K562 (cell line): ENCODE measurements at regions not wholly inside any gene's neighbourhood (a gene's known extent, or its start where the extent isn't known, plus 50 kb on each side); places are given as distances from the start of the nearest gene placed in this dataset.

Experiments used
- ATAC-seq: fragments of 200-7000 bp; cut with Tn5 transposase; 3 replicates; pipeline ENCODE4 v1.9.1; 2020; ENCODE audit warnings: moderate library complexity
- BruUV-seq: library from RNA; stranded (reverse); fragments of 400-500 nt; replicated peaks from 2 replicates; lab custom pipeline; 2021; lab: Mats Ljungman, UMichigan
- CTCF ChIA-PET: fragments of 300-600 bp; formaldehyde crosslinking; extraction: SDS; loops from one replicate; lab custom pipeline; 2021; ENCODE audit warnings: low intra/inter-chr PET ratio; lab: Yijun Ruan, JAX
- POLR2A ChIA-PET: fragments of 300-600, 350-650 bp; sonication (Branson Sonifier 250); formaldehyde crosslinking; extraction: SDS; loops from one replicate; lab custom pipeline; 2021; ENCODE audit warnings: antibody characterized with exemption, inconsistent platforms; lab: Yijun Ruan, JAX
- DNase-seq, 4 experiments: peaks; one replicate each; pipeline versions ENCODE4 v3.0.0 to v3.0.0-alpha.2; 2011 to 2018; ENCODE audit warnings: low spot score in 3 of 4, mixed read lengths in 3 of 4; ENCODE audit errors: extremely low read depth in 1 of 4
- FAIRE-seq: peaks from 2 replicates; lab custom pipeline; 2011; peaks lifted over from hg19 to GRCh38; lab: Jason Lieb, UNC
- H2AFZ ChIP-seq: 2 replicates; pipeline ENCODE4 v1.6.0; 2011; ENCODE audit warnings: low read depth, low read length, control low read depth, inconsistent platforms
- H3K27ac ChIP-seq: fragments of 200-600 bp; 3 replicates; pipeline ENCODE4 v1.8.0; 2011; ENCODE audit warnings: low read depth, mild to moderate bottlenecking, control low read depth, inconsistent platforms, low read length, moderate library complexity, mixed read lengths; ENCODE audit errors: extremely low read depth
- H3K27me3 ChIP-seq, 2 experiments: fragments of 300-600 bp in 1 of 2; 2 replicates in 1 of 2; 3 replicates in 1 of 2; pipeline versions ENCODE4 v1.6.0 to v1.8.0; 2011; ENCODE audit warnings: inconsistent platforms in 2 of 2, low read length in 2 of 2, mild to moderate bottlenecking in 1 of 2, mixed read lengths in 1 of 2, moderate library complexity in 1 of 2; ENCODE audit not compliant: control insufficient read depth in 2 of 2, insufficient read depth in 2 of 2
- H3K36me3 ChIP-seq: fragments of 300-600 bp; 3 replicates; pipeline ENCODE4 v1.8.0; 2011; ENCODE audit warnings: mild to moderate bottlenecking, low read length, inconsistent platforms; ENCODE audit not compliant: control insufficient read depth, insufficient read depth
- H3K4me1 ChIP-seq, 2 experiments: fragments of 200-600 bp in 1 of 2; replicated peaks in 1 of 2; 2 replicates in 1 of 2; 3 replicates in 1 of 2; pipeline versions ENCODE4 v1.5.1 to v1.8.0; 2011; ENCODE audit warnings: inconsistent platforms in 2 of 2, low read length in 2 of 2, mild to moderate bottlenecking in 1 of 2, mixed read lengths in 1 of 2, moderate library complexity in 1 of 2; ENCODE audit not compliant: control insufficient read depth in 2 of 2, insufficient read depth in 2 of 2
- H3K4me2 ChIP-seq: 2 replicates; pipeline ENCODE4 v1.6.1; 2011; ENCODE audit warnings: low read length, control low read depth, inconsistent platforms, mixed read lengths; ENCODE audit not compliant: insufficient read depth
- H3K4me3 ChIP-seq: fragments of 200-600 bp; sonication (generic), shearing (Covaris generic); 2 replicates; pipeline ENCODE4 v1.5.1; 2016; ENCODE audit warnings: control low read depth, inconsistent platforms
- H3K79me2 ChIP-seq: fragments of 200-600 bp; 3 replicates; pipeline ENCODE4 v1.8.0; 2011; ENCODE audit warnings: low read length, inconsistent platforms; ENCODE audit not compliant: control insufficient read depth, insufficient read depth
- H3K9ac ChIP-seq, 2 experiments: 2 replicates each; pipeline versions ENCODE4 v1.6.0 to v1.6.1; 2011; ENCODE audit warnings: low read depth in 2 of 2, low read length in 2 of 2, control low read depth in 1 of 2, inconsistent platforms in 1 of 2, mild to moderate bottlenecking in 1 of 2, mixed read lengths in 1 of 2; ENCODE audit not compliant: insufficient read depth in 1 of 2
- H3K9me1 ChIP-seq: one replicate; pipeline ENCODE4 v1.6.0; 2011; ENCODE audit warnings: inconsistent platforms, mild to moderate bottlenecking, low read length, moderate library complexity; ENCODE audit not compliant: control insufficient read depth, insufficient read depth
- H3K9me3 ChIP-seq: replicated peaks from 2 replicates; pipeline ENCODE4 v1.5.1; 2011; ENCODE audit warnings: low read depth, low read length, inconsistent platforms; ENCODE audit not compliant: control insufficient read depth, insufficient read depth
- H4K20me1 ChIP-seq: replicated peaks from 2 replicates; pipeline ENCODE4 v1.6.1; 2011; ENCODE audit warnings: low read length, inconsistent platforms, mixed read lengths; ENCODE audit not compliant: control insufficient read depth, insufficient read depth
- CSDE1 ChIP-seq, 2 experiments: fragments of 450-650 bp; IDR thresholded peaks; 2 replicates each; pipeline ENCODE4 v1.6.1; 2016; ENCODE audit warnings: mild to moderate bottlenecking in 1 of 2
- CTCFL ChIP-seq: IDR thresholded peaks from 2 replicates; pipeline ENCODE4 v1.6.1; 2011; ENCODE audit warnings: borderline replicate concordance, low read depth, mild to moderate bottlenecking, moderate library complexity, low read length; ENCODE audit not compliant: insufficient read depth, poor library complexity, severe bottlenecking
- ELF1 ChIP-seq: fragments of 200-800 bp; sonication (Bioruptor generic); IDR thresholded peaks from 2 replicates; pipeline ENCODE4 v1.6.1; 2016; ENCODE audit warnings: missing genetic modification characterization, missing compliant biosample characterization
- MTA3 ChIP-seq: fragments of 450-650 bp; formaldehyde crosslinking; IDR thresholded peaks from 2 replicates; pipeline ENCODE4 v1.6.1; 2017; ENCODE audit warnings: mild to moderate bottlenecking, borderline replicate concordance
- PHF8 ChIP-seq: fragments of 200-600 bp; sonication (generic); IDR thresholded peaks from 2 replicates; pipeline ENCODE4 v1.6.1; 2012; ENCODE audit warnings: mixed run types, mild to moderate bottlenecking, inconsistent platforms, low read length, moderate library complexity, borderline replicate concordance
- THAP12 ChIP-seq: fragments of 250-450 bp; sonication (Bioruptor Pico); IDR thresholded peaks from 2 replicates; pipeline ENCODE4 v1.9.0; 2021; ENCODE audit warnings: mild to moderate bottlenecking, inconsistent platforms
- USF1 ChIP-seq: sonication (generic); formaldehyde crosslinking; IDR thresholded peaks from 2 replicates; pipeline ENCODE4 v1.9.0; 2022; ENCODE audit warnings: mild to moderate bottlenecking, missing genetic modification reagents
- ZBTB26 ChIP-seq: fragments of 450-650 bp; formaldehyde crosslinking; IDR thresholded peaks from 2 replicates; pipeline ENCODE4 v1.4.0; 2022; ENCODE audit warnings: missing genetic modification characterization
- ZFP1 ChIP-seq: fragments of 450-650 bp; formaldehyde crosslinking; IDR thresholded peaks from 2 replicates; pipeline ENCODE4 v1.4.0; 2020; ENCODE audit warnings: mild to moderate bottlenecking, mixed read lengths
- ZNF143 ChIP-seq: sonication (generic); formaldehyde crosslinking; IDR thresholded peaks from 2 replicates; pipeline ENCODE4 v1.9.0; 2022; ENCODE audit warnings: mild to moderate bottlenecking, missing genetic modification reagents
- ZNF277 ChIP-seq: fragments of 250-450 bp; sonication (Bioruptor Pico); IDR thresholded peaks from 2 replicates; pipeline ENCODE4 v1.8.0; 2022; ENCODE audit warnings: inconsistent platforms, mild to moderate bottlenecking, moderate library complexity, borderline replicate concordance
- ZNF444 ChIP-seq: fragments of 250-450 bp; sonication (Bioruptor Pico); IDR thresholded peaks from 2 replicates; pipeline ENCODE4 v1.4.0; 2020; ENCODE audit warnings: mild to moderate bottlenecking, moderate library complexity
- ZNF551 ChIP-seq: fragments of 250-450 bp; sonication (Bioruptor Pico); IDR thresholded peaks from 2 replicates; pipeline ENCODE4 v1.5.0; 2021; ENCODE audit warnings: mild to moderate bottlenecking, moderate library complexity
- ZNF785 ChIP-seq: fragments of 250-450 bp; sonication (Bioruptor Pico); IDR thresholded peaks from 2 replicates; pipeline ENCODE4 v1.4.0; 2020; ENCODE audit warnings: mild to moderate bottlenecking
- WGBS: fragments of 100-300 bp; shearing (Covaris generic); methylation state at CpG from one replicate; pipeline ENCODE4 v1.1.6; 2016; ENCODE audit warnings: low coverage, mixed read lengths; ENCODE audit not compliant: insufficient coverage; ENCODE audit errors: missing lambda C conversion rate; 5-methylcytosine and 5-hydroxymethylcytosine counted together
- in situ Hi-C: fragments of 300-500 bp; cut with MboI; formaldehyde crosslinking; loops from 4 replicates; pipeline ENCODE4 v1.15.0; 2018; ENCODE audit warnings: inconsistent platforms, mixed read lengths
- intact Hi-C: fragments of 100-400 bp; cut with micrococcal nuclease; formaldehyde crosslinking; loops from 2 replicates; pipeline ENCODE4 v1.14.2; 2022

GRCh38 chr5:173391031-173391430, 62.8 kb upstream of the STC2 start:
- ChIA-PET CTCF (no interaction called here), POLR2A (interaction anchor here (0.8 to 1.1 kb wide), 2 partner anchors 15 to 197 kb away, joined by 3 read pairs; no protein-coding TSS in a partner anchor)
- no peak for FAIRE-seq
- H3K4me2 ChIP-seq, result no peak overlapping the region
- DNase-seq, result no peak
- H3K9me3 ChIP-seq, result no peaks in the 10 kb centered on the region
- no peak overlapping the region for H3K9ac ChIP-seq
- H3K4me3 ChIP-seq, result no peak overlapping the region
- H3K27me3 ChIP-seq, result peaks cover 0 to 5% of the 10 kb centered on the region in 2 experiments; a peak in 4 of 5 replicates
- no peak for ATAC-seq
- no peak overlapping the region for H3K27ac ChIP-seq
- intact Hi-C loops (no loop called here), in situ Hi-C loops (no loop called here)
- H2AFZ ChIP-seq, result no peak overlapping the region
- WGBS, result 0% methylated on average over 7 of the region's 7 CpGs
- H3K36me3 ChIP-seq, result no peaks in the 10 kb centered on the region
- no peaks in the 10 kb centered on the region for H3K79me2 ChIP-seq
- H3K4me1 ChIP-seq, result no peaks in the 10 kb centered on the region
- H3K9me1 ChIP-seq, result no peaks in the 10 kb centered on the region
- no peaks in the 10 kb centered on the region for H4K20me1 ChIP-seq
- BruUV-seq, result no TSS peak
- no peak for TF ChIP-seq ZFP1 (CRISPR knock-in tag)
- no peak for TF ChIP-seq ZNF551 (CRISPR knock-in tag)
- no peak for TF ChIP-seq CTCFL
- TF ChIP-seq USF1 (CRISPR knock-in tag), result no peak
- no peak for TF ChIP-seq THAP12 (CRISPR knock-in tag)
- TF ChIP-seq CSDE1 (IDR thresholded peaks at IDR 0.05), result no peak
- TF ChIP-seq ZNF277 (CRISPR knock-in tag), result no peak
- TF ChIP-seq ZNF785 (CRISPR knock-in tag), result no peak
- no peak for TF ChIP-seq PHF8
- no peak for TF ChIP-seq ELF1 (tag)
- no peak for TF ChIP-seq ZNF444
- TF ChIP-seq MTA3, result no peak
- no peak for TF ChIP-seq ZNF143 (CRISPR knock-in tag)
- TF ChIP-seq ZBTB26 (CRISPR knock-in tag), result no peak
